ENCODE measurements at regions not wholly inside any gene's neighbourhood (a gene's known extent, or its start where the extent isn't known, plus 50 kb on each side); places are given as distances from the start of the nearest gene placed in this dataset.

- no peaks in the 10 kb centered on the region for H3K36me3 ChIP-seq (ENCODE audit: control insufficient read depth in 2 of 3, insufficient read depth in 3 of 3, low read length in 3 of 3)
- H3K27me3 ChIP-seq (ENCODE audit: control insufficient read depth in 2 of 2, insufficient read depth in 2 of 2, low read length in 2 of 2), result no peaks in the 10 kb centered on the region
- intact Hi-C loops (cut with micrococcal nuclease), result no loop called here
- no peaks in the 10 kb centered on the region for H3K4me1 ChIP-seq (ENCODE audit: control insufficient read depth in 2 of 2, insufficient read depth in 2 of 2, low read length in 2 of 2)
- ATAC-seq (no peak), DNase-seq (no peak)
- H3K9me3 ChIP-seq (ENCODE audit: control insufficient read depth in 2 of 3, low read length in 3 of 3), result no peaks in the 10 kb centered on the region
- no peak overlapping the region for H3K4me3 ChIP-seq (ENCODE audit: low read length)
- no peaks in the 10 kb centered on the region for H3K36me3 Mint-ChIP-seq
- H3K4me3 Mint-ChIP-seq, result no peak overlapping the region
- no peak overlapping the region for H3K27ac ChIP-seq (ENCODE audit: low read depth, low read length)
- POLR2A ChIA-PET, result no interaction called here
- no peaks in the 10 kb centered on the region for H3K4me1 Mint-ChIP-seq
- no peak overlapping the region for H3K27ac Mint-ChIP-seq
- CTCF ChIA-PET, result no interaction called here
- peaks cover 0 to 21% (median 0%) of the 10 kb centered on the region in 11 donors for H3K9me3 Mint-ChIP-seq
- no peaks in the 10 kb centered on the region for H3K27me3 Mint-ChIP-seq
Measured at GRCh38 chr4:136581119-136581518, 951.2 kb downstream of the PCDH18 start.

GRCh38 chr4:136575146-136575545 is 957.1 kb downstream of the PCDH18 start:
- peaks cover 0 to 4% (median 0%) of the 10 kb centered on the region in 7 donors for H3K4me1 Mint-ChIP-seq
- no peaks in the 10 kb centered on the region for H3K27me3 Mint-ChIP-seq
- intact Hi-C loops (cut with micrococcal nuclease), result no loop called here
- H3K9me3 Mint-ChIP-seq, result peaks cover 0 to 26% (median 4%) of the 10 kb centered on the region in 11 donors
- H3K4me1 ChIP-seq (ENCODE audit: control insufficient read depth in 2 of 2, insufficient read depth in 2 of 2, low read length in 2 of 2), result no peaks in the 10 kb centered on the region
- no peak overlapping the region for H3K27ac ChIP-seq (ENCODE audit: low read depth, low read length)
- H3K9me3 ChIP-seq (ENCODE audit: control insufficient read depth in 2 of 3, low read length in 3 of 3), result no peaks in the 10 kb centered on the region
- ChIA-PET POLR2A (no interaction called here), CTCF (no interaction called here)
- H3K36me3 ChIP-seq (ENCODE audit: control insufficient read depth in 2 of 3, insufficient read depth in 3 of 3, low read length in 3 of 3), result no peaks in the 10 kb centered on the region
- no peak overlapping the region for H3K27ac Mint-ChIP-seq
- no peaks in the 10 kb centered on the region for H3K27me3 ChIP-seq (ENCODE audit: control insufficient read depth in 2 of 2, insufficient read depth in 2 of 2, low read length in 2 of 2)
- no peaks in the 10 kb centered on the region for H3K36me3 Mint-ChIP-seq
- no peak for DNase-seq
- no peak overlapping the region for H3K4me3 Mint-ChIP-seq
- no peak overlapping the region for H3K4me3 ChIP-seq (ENCODE audit: low read length)
- no peak for ATAC-seq

- POLR2A ChIA-PET, result no interaction called here
- Mint-ChIP-seq H3K9me3 (peaks cover 0 to 21% (median 4%) of the 10 kb centered on the region in 11 donors), H3K36me3 (no peaks in the 10 kb centered on the region), H3K4me1 (peaks cover 0 to 4% (median 0%) of the 10 kb centered on the region in 7 donors), H3K4me3 (no peak overlapping the region), H3K27ac (no peak overlapping the region), H3K27me3 (no peaks in the 10 kb centered on the region)
- Histone ChIP-seq H3K9me3 (ENCODE audit: control insufficient read depth in 2 of 3, low read length in 3 of 3) (no peaks in the 10 kb centered on the region), H3K4me3 (ENCODE audit: low read length) (no peak overlapping the region), H3K27me3 (ENCODE audit: control insufficient read depth in 2 of 2, insufficient read depth in 2 of 2, low read length in 2 of 2) (no peaks in the 10 kb centered on the region), H3K4me1 (ENCODE audit: control insufficient read depth in 2 of 2, insufficient read depth in 2 of 2, low read length in 2 of 2) (no peaks in the 10 kb centered on the region), H3K36me3 (ENCODE audit: control insufficient read depth in 2 of 3, insufficient read depth in 3 of 3, low read length in 3 of 3) (no peaks in the 10 kb centered on the region), H3K27ac (ENCODE audit: low read depth, low read length) (no peak overlapping the region)
- CTCF ChIA-PET, result no interaction called here
- intact Hi-C loops (cut with micrococcal nuclease), result no loop called here
- ATAC-seq, result no peak
- no peak for DNase-seq
Measured at GRCh38 chr4:136573460-136573859, 958.8 kb downstream of the PCDH18 start.

GRCh38 chr4:136571315-136571714 is 961.0 kb downstream of the PCDH18 start:
- H3K36me3 ChIP-seq (ENCODE audit: control insufficient read depth in 2 of 3, insufficient read depth in 3 of 3, low read length in 3 of 3), result no peaks in the 10 kb centered on the region
- no peak overlapping the region for H3K4me3 ChIP-seq (ENCODE audit: low read length)
- H3K4me1 ChIP-seq (ENCODE audit: control insufficient read depth in 2 of 2, insufficient read depth in 2 of 2, low read length in 2 of 2), result no peaks in the 10 kb centered on the region
- no peaks in the 10 kb centered on the region for H3K36me3 Mint-ChIP-seq
- POLR2A ChIA-PET, result no interaction called here
- ATAC-seq (no peak), DNase-seq (no peak)
- H3K9me3 ChIP-seq (ENCODE audit: control insufficient read depth in 2 of 3, low read length in 3 of 3), result no peaks in the 10 kb centered on the region
- H3K27me3 ChIP-seq (ENCODE audit: control insufficient read depth in 2 of 2, insufficient read depth in 2 of 2, low read length in 2 of 2), result no peaks in the 10 kb centered on the region
- no peaks in the 10 kb centered on the region for H3K27me3 Mint-ChIP-seq
- no peak overlapping the region for H3K27ac Mint-ChIP-seq
- peaks cover 0 to 4% (median 0%) of the 10 kb centered on the region in 7 donors for H3K4me1 Mint-ChIP-seq
- intact Hi-C loops (cut with micrococcal nuclease), result no loop called here
- no peak overlapping the region for H3K27ac ChIP-seq (ENCODE audit: low read depth, low read length)
- no peak overlapping the region for H3K4me3 Mint-ChIP-seq
- CTCF ChIA-PET, result no interaction called here
- peaks cover 0 to 16% (median 2%) of the 10 kb centered on the region in 11 donors for H3K9me3 Mint-ChIP-seq

GRCh38 chr4:136562834-136563233 is 969.5 kb downstream of the PCDH18 start:
- DNase-seq (no peak), ATAC-seq (no peak)
- Mint-ChIP-seq H3K4me3 (no peak overlapping the region), H3K36me3 (no peaks in the 10 kb centered on the region), H3K4me1 (no peaks in the 10 kb centered on the region), H3K9me3 (peaks cover 0 to 5% (median 0%) of the 10 kb centered on the region in 11 donors), H3K27ac (no peak overlapping the region), H3K27me3 (no peaks in the 10 kb centered on the region)
- intact Hi-C loops (cut with micrococcal nuclease), result no loop called here
- CTCF ChIA-PET, result no interaction called here
- Histone ChIP-seq H3K36me3 (ENCODE audit: control insufficient read depth in 2 of 3, insufficient read depth in 3 of 3, low read length in 3 of 3) (no peaks in the 10 kb centered on the region), H3K27me3 (ENCODE audit: control insufficient read depth in 2 of 2, insufficient read depth in 2 of 2, low read length in 2 of 2) (no peaks in the 10 kb centered on the region), H3K27ac (ENCODE audit: low read depth, low read length) (no peak overlapping the region), H3K9me3 (ENCODE audit: control insufficient read depth in 2 of 3, low read length in 3 of 3) (no peaks in the 10 kb centered on the region), H3K4me1 (ENCODE audit: control insufficient read depth in 2 of 2, insufficient read depth in 2 of 2, low read length in 2 of 2) (no peaks in the 10 kb centered on the region), H3K4me3 (ENCODE audit: low read length) (no peak overlapping the region)
- POLR2A ChIA-PET, result no interaction called here

- H3K4me1 Mint-ChIP-seq, result no peaks in the 10 kb centered on the region
- peaks cover 0 to 9% (median 0%) of the 10 kb centered on the region in 11 donors for H3K9me3 Mint-ChIP-seq
- Histone ChIP-seq H3K4me3 (ENCODE audit: low read length) (no peak overlapping the region), H3K9me3 (ENCODE audit: control insufficient read depth in 2 of 3, low read length in 3 of 3) (no peaks in the 10 kb centered on the region), H3K27me3 (ENCODE audit: control insufficient read depth in 2 of 2, insufficient read depth in 2 of 2, low read length in 2 of 2) (no peaks in the 10 kb centered on the region), H3K27ac (ENCODE audit: low read depth, low read length) (no peak overlapping the region), H3K36me3 (ENCODE audit: control insufficient read depth in 2 of 3, insufficient read depth in 3 of 3, low read length in 3 of 3) (no peaks in the 10 kb centered on the region), H3K4me1 (ENCODE audit: control insufficient read depth in 2 of 2, insufficient read depth in 2 of 2, low read length in 2 of 2) (no peaks in the 10 kb centered on the region)
- ChIA-PET POLR2A (no interaction called here), CTCF (no interaction called here)
- no peak overlapping the region for H3K27ac Mint-ChIP-seq
- H3K4me3 Mint-ChIP-seq, result no peak overlapping the region
- no peaks in the 10 kb centered on the region for H3K27me3 Mint-ChIP-seq
- no peaks in the 10 kb centered on the region for H3K36me3 Mint-ChIP-seq
- no peak for ATAC-seq
- intact Hi-C loops (cut with micrococcal nuclease), result no loop called here
- DNase-seq, result no peak
Measured at GRCh38 chr4:136558940-136559494, 973.3 kb downstream of the PCDH18 start.

GRCh38 chr4:136557396-136557795 is 974.9 kb downstream of the PCDH18 start:
- POLR2A ChIA-PET, result no interaction called here
- Mint-ChIP-seq H3K9me3 (peaks cover 0 to 14% (median 0%) of the 10 kb centered on the region in 11 donors), H3K4me3 (no peak overlapping the region), H3K27ac (no peak overlapping the region), H3K36me3 (no peaks in the 10 kb centered on the region), H3K4me1 (no peaks in the 10 kb centered on the region), H3K27me3 (no peaks in the 10 kb centered on the region)
- ATAC-seq (no peak), DNase-seq (no peak)
- H3K4me3 ChIP-seq (ENCODE audit: low read length), result no peak overlapping the region
- CTCF ChIA-PET, result no interaction called here
- H3K9me3 ChIP-seq (ENCODE audit: control insufficient read depth in 2 of 3, low read length in 3 of 3), result no peaks in the 10 kb centered on the region
- no peaks in the 10 kb centered on the region for H3K27me3 ChIP-seq (ENCODE audit: control insufficient read depth in 2 of 2, insufficient read depth in 2 of 2, low read length in 2 of 2)
- H3K4me1 ChIP-seq (ENCODE audit: control insufficient read depth in 2 of 2, insufficient read depth in 2 of 2, low read length in 2 of 2), result no peaks in the 10 kb centered on the region
- no peaks in the 10 kb centered on the region for H3K36me3 ChIP-seq (ENCODE audit: control insufficient read depth in 2 of 3, insufficient read depth in 3 of 3, low read length in 3 of 3)
- H3K27ac ChIP-seq (ENCODE audit: low read depth, low read length), result no peak overlapping the region
- intact Hi-C loops (cut with micrococcal nuclease), result no loop called here

All from naive thymus-derived CD4-positive, alpha-beta T cell (primary cell).